Uterus (tissue), 3 donors: ENCODE measurements at regions not wholly inside any gene's neighbourhood (a gene's known extent, or its start where the extent isn't known, plus 50 kb on each side); places are given as distances from the start of the nearest gene placed in this dataset.

Source experiments
- DNase-seq, 2 donors: peaks; one replicate each; pipeline ENCODE4 v3.0.0-alpha.2; 2019 to 2020
- H3K27ac ChIP-seq, 2 donors: fragments of 200-600 bp; sonication (generic); 1 replicate in 1 of 2; 2 replicates in 1 of 2; pipeline ENCODE4 v1.5.1; 2016 to 2018
- H3K27me3 ChIP-seq, 2 donors: fragments of 200-600 bp; sonication (generic); one replicate each; pipeline ENCODE4 v1.5.1; 2018 to 2019; ENCODE audit warnings: control low read depth in 1 of 2
- H3K36me3 ChIP-seq, 2 donors: fragments of 200-600 bp; sonication (generic); one replicate each; pipeline ENCODE4 v1.5.1; 2019; ENCODE audit warnings: control low read depth in 1 of 2
- H3K4me1 ChIP-seq, 2 donors: fragments of 200-600 bp; sonication (generic); one replicate each; pipeline ENCODE4 v1.5.1; 2018 to 2019; ENCODE audit warnings: control low read depth in 1 of 2
- H3K4me3 ChIP-seq, 2 donors: fragments of 200-600 bp; sonication (generic); 1 replicate in 1 of 2; 2 replicates in 1 of 2; pipeline ENCODE4 v1.5.1; 2018 to 2019; ENCODE audit warnings: mild to moderate bottlenecking in 1 of 2
- H3K9me3 ChIP-seq, 2 donors: fragments of 200-600 bp; sonication (generic); one replicate each; pipeline ENCODE4 v1.5.1; 2019; ENCODE audit warnings: control low read depth in 1 of 2
- CTCF ChIP-seq, 4 experiments: fragments of 200-600 bp in 2 of 4; fragments of 450-650 bp in 2 of 4; sonication (generic) in 2 of 4; IDR thresholded peaks; one replicate each; pipeline ENCODE4 v1.5.1; 2016 to 2019; ENCODE audit warnings: antibody characterized with exemption in 4 of 4, mild to moderate bottlenecking in 2 of 4, moderate library complexity in 1 of 4
- POLR2A ChIP-seq, 2 donors: fragments of 450-650 bp; IDR thresholded peaks; one replicate each; pipeline ENCODE4 v1.6.1; 2016; ENCODE audit warnings: antibody characterized with exemption in 2 of 2, mild to moderate bottlenecking in 1 of 2, moderate library complexity in 1 of 2
- intact Hi-C: fragments of 100-400 bp; cut with DNase I; formaldehyde crosslinking; loops from one replicate; pipeline ENCODE4 v1.15.1; 2023; ENCODE audit warnings: low total_unique reads
- donor health status: DM: yes; HTN: yes; CAD: no.

- intact Hi-C loops = no loop called here
- H3K27ac ChIP-seq = peak overlapping the region in 1 of 2 donors; percentile 24
- H3K9me3 ChIP-seq = no peaks in the 10 kb centered on the region
- H3K27me3 ChIP-seq = no peaks in the 10 kb centered on the region
- no peaks in the 10 kb centered on the region for H3K36me3 ChIP-seq
- peak in 1 of 2 donors; percentile 14 for DNase-seq
- H3K4me1 ChIP-seq = no peaks in the 10 kb centered on the region
- TF ChIP-seq POLR2A (IDR thresholded peaks at IDR 0.05) (no peak), CTCF (IDR thresholded peaks at IDR 0.05) (no peak)
- no peak overlapping the region for H3K4me3 ChIP-seq
These were observed 192.6 kb downstream of the CASP12 start for GRCh38 chr11:104705490-104706190.

GRCh38 chr11:104704888-104705287, 193.4 kb downstream of the CASP12 start:
- intact Hi-C loops = no loop called here
- H3K27ac ChIP-seq = no peak overlapping the region
- no peak overlapping the region for H3K4me3 ChIP-seq
- no peak for DNase-seq
- no peaks in the 10 kb centered on the region for H3K36me3 ChIP-seq
- TF ChIP-seq POLR2A (IDR thresholded peaks at IDR 0.05) = no peak
- no peak for TF ChIP-seq CTCF (IDR thresholded peaks at IDR 0.05)
- H3K4me1 ChIP-seq = no peaks in the 10 kb centered on the region
- H3K9me3 ChIP-seq = no peaks in the 10 kb centered on the region
- no peaks in the 10 kb centered on the region for H3K27me3 ChIP-seq

- intact Hi-C loops = no loop called here
- Histone ChIP-seq H3K27ac (no peak overlapping the region), H3K27me3 (no peaks in the 10 kb centered on the region), H3K36me3 (no peaks in the 10 kb centered on the region), H3K4me3 (no peak overlapping the region), H3K4me1 (no peaks in the 10 kb centered on the region), H3K9me3 (no peaks in the 10 kb centered on the region)
- no peak for DNase-seq
- TF ChIP-seq POLR2A (IDR thresholded peaks at IDR 0.05) (no peak), CTCF (IDR thresholded peaks at IDR 0.05) (no peak)
These were observed 194.0 kb downstream of the CASP12 start for GRCh38 chr11:104704146-104704830.

GRCh38 chr11:104700609-104701008, 197.7 kb downstream of the CASP12 start:
- no peak overlapping the region for H3K4me3 ChIP-seq
- H3K36me3 ChIP-seq = no peaks in the 10 kb centered on the region
- no peaks in the 10 kb centered on the region for H3K9me3 ChIP-seq
- H3K27me3 ChIP-seq = no peaks in the 10 kb centered on the region
- DNase-seq = no peak
- H3K4me1 ChIP-seq = no peaks in the 10 kb centered on the region
- no peak for TF ChIP-seq POLR2A (IDR thresholded peaks at IDR 0.05)
- TF ChIP-seq CTCF (IDR thresholded peaks at IDR 0.05) = no peak
- intact Hi-C loops = no loop called here
- H3K27ac ChIP-seq = no peak overlapping the region

GRCh38 chr11:104699981-104700380, 198.3 kb downstream of the CASP12 start:
- Histone ChIP-seq H3K9me3 (no peaks in the 10 kb centered on the region), H3K36me3 (no peaks in the 10 kb centered on the region), H3K27me3 (no peaks in the 10 kb centered on the region), H3K4me1 (no peaks in the 10 kb centered on the region), H3K27ac (no peak overlapping the region), H3K4me3 (no peak overlapping the region)
- TF ChIP-seq POLR2A (IDR thresholded peaks at IDR 0.05) = no peak
- no peak for TF ChIP-seq CTCF (IDR thresholded peaks at IDR 0.05)
- no peak for DNase-seq
- intact Hi-C loops = no loop called here
